Right forelimb (tissue), 1 donor: ENCODE measurements at regions not wholly inside any gene's neighbourhood (a gene's known extent, or its start where the extent isn't known, plus 50 kb on each side); places are given as distances from the start of the nearest gene placed in this dataset.

Source experiments
- DNase-seq: peaks from one replicate; pipeline ENCODE4 v3.0.0-alpha.2; 2018

DNA sequence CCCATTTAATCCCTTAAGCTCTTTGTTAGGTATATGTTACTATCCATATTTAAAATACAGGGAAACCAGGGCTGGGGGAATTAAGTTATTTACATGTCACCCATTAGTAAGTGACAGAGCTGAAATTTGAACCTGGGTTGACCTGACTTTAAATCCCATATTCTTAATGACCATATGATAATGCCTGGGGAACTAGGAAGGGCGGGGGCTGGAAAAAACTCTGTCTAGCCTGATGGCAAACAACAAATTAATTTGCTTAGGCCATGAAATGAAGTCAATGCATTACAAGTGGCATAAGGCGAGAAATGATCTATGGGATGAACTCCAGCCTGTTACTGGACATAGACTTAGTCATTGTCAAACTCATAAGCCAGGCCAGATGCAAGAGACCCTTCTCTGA lies 325.7 kb upstream of the WWC1 start:
- DNase-seq, result no peak

DNA sequence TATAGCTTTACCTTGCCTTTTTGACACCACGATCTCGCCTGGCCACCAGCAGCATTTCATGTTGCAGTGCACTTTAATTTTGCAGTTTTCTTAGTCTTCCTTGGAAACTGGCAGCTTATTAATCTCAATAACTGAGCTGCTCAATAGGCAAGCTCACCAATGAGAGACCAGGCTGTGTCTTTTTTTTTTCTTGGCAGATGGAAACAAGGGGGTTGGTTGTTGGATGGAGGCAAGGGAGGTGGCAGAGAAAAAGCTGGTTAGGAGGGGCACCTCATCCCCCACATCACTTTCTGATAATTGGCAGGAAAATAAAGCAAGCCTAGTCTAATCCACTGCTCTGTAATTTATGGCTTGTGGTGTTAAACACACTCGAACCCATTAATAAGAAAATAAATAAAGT lies 324.5 kb upstream of the WWC1 start:
- DNase-seq, result no peak

DNA sequence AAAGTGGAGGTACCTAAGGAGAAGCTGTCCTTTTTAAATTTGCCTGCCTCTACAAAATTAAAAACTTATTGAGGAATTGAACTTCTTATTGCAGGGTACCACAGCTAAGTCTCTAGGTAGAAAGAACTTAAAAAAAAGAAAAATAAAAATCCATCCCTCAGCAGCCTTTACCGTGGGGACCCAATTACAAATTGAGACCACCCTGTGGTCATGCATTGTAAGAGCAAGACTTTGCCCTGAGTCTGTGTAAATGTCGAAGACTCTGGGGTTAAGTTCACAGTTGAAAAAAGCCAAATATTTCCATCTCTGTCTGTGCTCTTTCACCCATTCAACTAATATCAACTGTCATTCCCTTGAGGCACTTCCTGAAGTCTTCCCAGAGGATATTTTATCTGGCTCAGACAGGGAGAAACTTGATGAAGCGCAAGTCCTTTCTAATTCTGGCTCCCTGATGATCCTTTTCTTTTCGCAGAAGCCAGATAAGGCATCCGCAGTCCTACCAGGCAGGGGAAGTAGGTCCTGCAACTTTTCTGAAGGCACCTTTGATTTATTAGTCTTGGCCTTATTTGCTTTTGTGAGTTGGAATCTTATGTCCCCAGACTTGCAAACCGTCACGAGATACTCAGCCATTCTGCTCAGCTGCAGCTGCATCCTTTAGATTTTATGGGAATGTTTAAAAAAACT lies 323.8 kb upstream of the WWC1 start:
- no peak for DNase-seq

DNA sequence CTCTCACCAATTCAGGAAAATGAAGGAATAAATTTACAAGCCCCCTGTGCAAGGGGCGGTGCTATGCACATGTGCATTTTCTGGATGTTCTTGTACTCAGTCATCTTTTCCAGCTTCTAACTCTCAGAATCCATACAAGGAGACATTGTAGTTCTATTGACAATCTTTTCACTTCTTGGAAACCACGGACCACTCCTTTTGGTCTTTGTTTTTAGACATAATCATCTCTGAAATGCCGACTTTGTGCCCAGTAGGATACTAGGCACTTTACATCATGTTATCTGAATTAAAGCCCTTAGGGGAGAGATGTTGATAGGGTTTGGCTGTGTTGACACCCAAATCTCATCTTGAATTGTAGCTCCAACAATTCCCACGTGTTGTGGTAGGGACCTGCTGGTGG lies 322.6 kb upstream of the WWC1 start:
- no peak for DNase-seq

DNA sequence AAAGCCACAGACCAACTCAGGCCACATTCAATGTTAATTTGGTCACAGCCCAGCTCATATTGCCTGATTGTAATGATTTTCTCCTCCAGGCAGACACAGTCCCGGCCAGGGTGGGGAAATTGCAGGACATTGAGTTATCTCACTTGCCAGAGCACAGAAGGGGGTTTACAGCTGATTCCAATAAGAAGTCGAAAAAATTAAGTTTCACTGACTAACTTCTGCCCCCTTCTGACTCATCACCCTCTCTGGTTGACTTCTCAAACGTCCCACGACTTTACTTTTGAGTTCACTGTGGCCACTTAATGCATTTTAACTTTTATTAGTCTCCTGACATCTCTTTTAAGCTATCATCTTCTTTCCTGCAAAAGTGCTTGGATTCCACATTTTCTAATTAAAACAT lies 321.4 kb upstream of the WWC1 start:
- DNase-seq, result no peak

DNA sequence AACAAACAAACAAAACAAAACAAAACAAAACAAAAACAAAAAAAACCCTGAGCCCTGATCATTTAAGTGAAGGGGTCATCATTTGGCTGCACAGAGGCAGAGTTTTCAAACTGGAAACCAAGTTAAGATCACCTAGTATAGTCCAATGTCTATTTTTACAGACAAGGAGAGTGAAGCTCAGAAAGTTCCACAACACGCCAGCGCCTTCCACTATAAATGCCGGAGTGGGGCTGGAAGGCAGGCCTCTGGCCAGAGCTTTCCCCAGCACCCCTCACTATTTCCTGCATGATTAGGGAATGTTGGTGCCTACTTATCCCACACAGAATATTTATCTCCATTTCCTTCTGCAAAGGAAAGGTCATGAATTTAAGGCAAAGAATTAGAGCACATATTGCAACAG lies 319.7 kb upstream of the WWC1 start:
- no peak for DNase-seq

DNA sequence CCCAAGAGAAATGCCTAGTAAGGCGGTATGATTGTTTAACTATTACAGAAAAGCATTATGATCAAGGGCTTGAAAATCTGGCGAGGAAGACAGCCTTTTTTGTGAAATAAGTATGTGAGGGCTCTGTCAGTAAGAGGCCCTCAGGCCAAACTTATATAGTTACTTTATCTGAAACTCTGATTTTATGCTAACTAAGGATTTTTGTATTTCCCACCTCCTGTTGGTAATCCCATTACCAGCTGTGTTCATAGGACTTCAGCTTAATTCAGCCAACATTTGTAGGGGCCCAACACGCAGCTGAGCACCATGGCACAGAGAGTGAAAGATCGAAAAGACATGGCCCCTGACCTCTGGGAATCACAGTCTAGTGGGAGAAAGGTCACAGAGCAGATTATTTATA lies 318.3 kb upstream of the WWC1 start:
- no peak for DNase-seq

DNA sequence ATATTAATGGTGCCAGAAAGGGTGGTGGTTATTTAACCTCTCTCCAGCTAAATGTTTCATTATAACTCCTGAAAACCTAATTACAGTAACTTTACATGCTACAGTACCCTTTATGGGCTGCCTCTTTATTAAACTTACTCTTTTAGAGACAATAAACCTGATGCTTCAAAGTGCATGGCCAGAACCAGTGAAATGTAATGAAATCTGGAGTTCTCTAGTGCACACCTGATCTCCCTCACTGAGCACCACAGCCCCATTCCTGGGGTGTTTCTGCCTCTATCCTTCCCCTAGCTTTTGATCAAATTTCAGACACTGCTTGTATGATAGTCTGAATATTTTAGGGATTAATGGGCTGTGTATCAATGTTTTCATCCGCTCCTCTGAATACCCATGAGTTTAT lies 306.5 kb upstream of the WWC1 start:
- no peak for DNase-seq

DNA sequence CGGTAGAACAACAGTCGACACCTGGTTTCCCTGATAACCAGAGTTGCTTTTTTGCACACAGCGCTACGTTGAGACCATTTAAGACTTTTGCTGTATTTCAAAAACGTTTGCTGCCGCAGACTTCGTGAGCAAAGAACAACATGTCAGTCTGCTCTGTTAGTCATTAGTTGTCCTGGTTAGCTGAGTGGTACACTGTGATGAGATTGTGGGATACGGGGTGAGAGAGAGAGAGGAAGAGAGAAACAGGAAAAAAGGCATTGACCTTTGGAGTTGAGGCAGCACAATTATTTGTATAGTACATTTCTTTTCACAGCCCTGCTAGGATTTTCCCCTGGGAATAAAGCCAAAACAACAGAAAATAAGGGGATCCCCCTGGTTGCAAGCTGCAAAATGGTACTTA lies 306.1 kb upstream of the WWC1 start:
- DNase-seq, result no peak

DNA sequence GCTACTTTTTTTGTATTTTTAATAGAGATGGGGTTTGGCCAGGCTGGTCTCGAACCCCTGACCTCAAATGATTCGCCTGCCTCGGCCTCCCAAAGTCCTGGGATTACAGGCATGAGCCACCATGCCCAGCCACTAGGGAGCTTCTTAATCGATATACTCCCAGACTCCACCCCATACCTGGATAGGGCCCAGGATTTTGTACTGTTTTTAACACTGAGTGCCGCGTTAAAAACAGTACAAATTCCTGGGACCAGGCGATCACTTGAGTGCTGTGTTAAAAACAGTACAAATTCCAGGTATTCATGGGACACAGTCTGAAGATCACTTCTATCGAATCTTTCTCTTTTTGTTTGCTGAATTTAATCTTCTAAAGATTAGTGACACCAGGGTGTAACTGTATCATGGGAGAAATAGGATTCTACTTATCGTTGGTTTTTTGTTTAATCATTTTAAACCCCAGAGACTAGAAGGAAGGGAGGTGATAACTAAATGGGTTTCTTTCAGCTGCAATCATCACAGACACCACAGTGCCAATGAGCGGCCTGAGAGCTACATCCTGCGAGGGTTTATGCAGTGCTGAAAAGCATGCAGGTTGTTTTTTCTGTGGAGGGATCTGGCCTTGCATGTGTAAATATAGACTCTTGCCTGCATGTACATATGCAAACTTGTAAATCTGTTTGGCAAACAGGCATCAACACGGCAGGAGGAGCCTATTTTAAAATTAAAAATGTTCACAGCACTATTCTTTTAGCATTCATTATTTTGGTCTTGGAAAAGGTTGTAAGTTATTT lies 303.8 kb upstream of the WWC1 start:
- DNase-seq, result no peak

DNA sequence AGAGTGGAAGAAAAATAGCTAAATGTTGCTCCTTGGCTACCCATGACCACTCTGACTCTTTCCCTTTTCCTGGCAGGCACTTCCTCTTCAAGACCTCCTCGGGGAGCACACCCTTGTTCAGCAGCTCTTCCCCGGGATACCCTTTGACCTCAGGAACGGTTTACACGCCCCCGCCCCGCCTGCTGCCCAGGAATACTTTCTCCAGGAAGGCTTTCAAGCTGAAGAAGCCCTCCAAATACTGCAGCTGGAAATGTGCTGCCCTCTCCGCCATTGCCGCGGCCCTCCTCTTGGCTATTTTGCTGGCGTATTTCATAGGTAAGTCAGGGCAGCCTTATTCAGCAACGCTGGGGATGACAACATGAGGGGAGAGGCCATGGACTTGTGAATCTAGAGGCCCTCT lies 298.6 kb upstream of the WWC1 start:
- no peak for DNase-seq

DNA sequence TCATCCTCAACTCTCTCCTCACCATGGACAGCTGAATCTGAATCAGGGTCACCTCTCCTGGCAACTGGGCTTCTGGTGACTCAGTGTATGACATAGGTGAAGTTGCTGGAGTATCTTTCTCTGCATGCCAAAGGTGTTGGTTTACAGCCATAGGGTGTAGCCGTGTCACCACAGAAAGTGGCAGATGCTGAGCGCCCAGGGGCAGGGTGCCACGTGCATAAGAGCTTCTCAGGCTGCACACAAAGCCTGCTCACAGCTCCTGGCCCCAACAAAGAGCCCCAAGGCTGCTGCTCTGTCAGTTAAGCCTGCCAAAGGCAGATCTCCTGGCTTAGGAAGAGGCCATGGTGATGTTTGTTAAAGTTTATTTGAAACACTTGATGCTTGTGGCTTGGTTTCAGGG lies 297.7 kb upstream of the WWC1 start:
- DNase-seq, result no peak

DNA sequence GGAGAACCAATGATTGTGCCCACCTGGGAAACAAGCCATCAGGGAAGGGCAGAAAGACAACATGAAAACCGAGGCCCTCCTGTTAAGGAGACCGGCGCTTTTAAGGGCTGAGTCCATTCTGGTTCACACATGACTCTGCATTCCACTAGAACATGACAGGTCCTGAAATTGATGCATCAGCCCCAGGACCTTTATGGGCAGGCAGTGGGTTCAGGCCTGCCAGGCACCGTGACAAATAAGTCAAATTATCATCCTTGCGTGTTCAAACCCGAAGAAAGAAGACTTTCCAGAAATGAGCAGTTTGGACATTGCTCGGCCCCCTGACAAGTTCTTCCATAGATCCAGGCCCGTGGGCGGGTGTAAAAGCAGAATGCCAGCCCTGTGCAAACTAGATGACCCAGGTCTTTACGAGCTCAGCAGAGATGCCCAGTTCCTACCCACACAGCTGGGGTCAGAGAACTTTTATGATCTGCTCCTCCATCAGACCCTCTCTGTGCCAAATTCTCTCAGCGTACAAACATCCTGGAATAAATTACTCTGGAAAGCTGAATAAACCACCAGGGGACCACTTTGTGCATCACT lies 295.5 kb upstream of the WWC1 start:
- DNase-seq, result no peak

DNA sequence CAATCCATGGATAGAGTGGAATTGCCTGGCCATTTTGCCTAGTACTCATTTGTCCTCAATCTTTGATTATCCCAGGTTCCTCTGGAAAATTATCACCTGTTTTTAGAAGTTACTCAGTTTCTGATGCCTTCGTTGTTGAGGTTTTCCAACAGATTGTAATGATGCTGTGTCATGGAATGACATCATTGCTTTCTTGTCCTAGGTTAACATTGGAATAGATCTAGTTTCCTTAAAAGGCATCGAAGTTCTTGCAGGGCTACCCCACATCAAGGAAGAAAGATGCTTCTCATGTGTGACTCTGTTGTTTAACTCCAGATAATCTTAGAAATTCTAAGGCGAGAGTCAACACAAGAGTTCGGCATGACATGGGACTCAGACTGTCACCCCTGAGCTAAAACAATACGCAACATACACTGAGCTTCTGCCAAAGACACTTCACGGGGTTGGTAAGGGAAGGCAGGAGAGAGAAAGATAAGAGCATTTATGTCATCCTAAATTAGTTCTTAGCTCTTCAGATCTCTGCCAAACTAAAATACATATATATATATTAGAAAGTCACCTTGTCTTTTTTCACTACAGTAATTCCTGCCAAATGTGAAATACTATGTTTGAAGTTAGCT lies 293.2 kb upstream of the WWC1 start:
- DNase-seq, result no peak

DNA sequence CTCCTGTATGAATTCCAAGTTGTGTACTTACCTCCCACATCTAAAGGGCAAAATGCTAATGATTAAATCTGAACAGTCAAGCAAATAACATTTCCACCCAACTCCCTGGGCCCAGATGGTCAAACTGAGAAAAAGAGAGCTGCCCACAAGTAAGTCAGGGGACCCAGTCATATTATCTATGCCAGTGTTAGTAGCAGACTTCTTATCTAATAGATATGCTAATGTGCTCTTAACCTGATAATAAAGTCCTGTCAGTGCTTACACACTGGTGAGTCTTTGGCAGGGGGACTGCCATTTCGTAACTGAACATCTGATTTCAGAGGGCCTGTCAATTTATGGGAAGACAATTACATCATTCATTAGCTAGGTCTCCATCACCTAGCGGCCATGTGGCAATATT lies 292.3 kb upstream of the WWC1 start:
- DNase-seq, result no peak

DNA sequence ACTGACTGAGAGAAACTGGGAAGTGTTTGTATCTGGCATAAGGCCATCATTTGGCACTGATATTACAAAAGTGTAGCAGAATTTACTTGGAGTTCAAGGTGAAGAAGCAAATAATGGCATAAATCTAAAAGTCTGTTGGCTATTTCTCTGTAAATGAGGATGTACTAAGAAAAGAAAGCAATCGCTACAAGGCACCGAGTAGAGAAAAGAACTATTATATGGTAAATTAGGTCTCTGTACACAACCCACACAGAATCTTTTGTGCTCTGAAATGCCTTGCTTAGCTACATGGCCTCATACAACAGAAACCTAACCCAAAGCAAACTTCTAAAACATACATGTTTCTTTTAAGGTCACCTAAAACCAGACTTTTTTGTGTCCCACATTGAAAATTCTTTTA lies 290.1 kb upstream of the WWC1 start:
- DNase-seq, result no peak

DNA sequence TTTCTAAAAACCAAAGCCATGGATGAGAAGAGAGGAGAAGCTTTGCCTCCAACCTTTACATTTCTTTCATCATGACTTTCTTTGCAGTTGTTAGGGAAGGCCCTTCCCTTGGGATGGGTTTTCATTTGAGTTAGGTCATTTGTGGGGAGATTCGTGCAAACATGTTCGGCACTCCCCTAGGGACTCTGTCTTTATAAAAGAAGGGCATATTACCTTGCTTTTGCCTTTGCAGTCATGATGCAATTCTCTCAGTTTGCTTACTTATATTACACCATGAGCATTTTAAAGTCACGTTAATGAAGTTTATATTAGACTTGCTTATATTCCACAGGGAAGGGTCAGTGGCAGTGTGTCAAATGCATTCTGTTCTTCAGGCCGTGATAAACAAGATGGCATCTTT lies 289.3 kb upstream of the WWC1 start:
- no peak for DNase-seq

DNA sequence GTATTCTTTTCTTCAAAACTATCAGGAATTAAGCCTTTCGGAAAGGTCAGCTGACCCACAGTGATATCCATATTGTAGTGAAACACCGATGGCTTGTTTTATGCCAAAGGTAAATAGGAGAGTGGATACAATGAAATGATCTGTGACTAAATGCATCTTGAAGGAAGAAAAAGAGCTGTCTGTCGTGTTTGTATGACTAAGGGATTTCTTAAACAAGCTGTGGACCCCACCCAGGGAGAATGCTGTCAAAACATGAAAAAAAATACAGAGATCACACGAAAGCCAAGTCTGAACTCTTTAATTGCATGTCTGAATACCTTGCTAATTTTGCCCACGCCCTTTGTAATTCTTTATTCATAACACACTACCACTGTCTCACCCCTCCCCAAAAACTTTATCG lies 286.4 kb upstream of the WWC1 start:
- no peak for DNase-seq

DNA sequence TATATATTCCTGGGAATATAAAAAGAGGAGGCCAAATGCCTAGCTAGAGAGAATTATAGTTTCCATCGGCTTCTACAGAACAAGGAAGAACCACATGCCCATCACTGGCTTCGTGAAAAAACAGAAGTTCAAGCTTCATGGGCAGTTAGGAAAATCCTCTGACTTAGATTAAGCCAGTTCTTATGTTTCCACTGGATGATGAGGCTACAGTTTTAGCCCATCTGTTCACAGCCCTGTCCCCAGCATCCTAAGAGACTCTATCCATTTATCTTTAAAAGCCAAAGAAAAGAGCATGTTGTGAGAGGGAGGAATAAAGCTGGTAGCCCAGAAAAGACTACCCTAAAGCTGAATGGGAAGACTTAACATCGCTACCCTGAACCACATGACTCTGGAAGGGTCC lies 285.5 kb upstream of the WWC1 start:
- no peak for DNase-seq

DNA sequence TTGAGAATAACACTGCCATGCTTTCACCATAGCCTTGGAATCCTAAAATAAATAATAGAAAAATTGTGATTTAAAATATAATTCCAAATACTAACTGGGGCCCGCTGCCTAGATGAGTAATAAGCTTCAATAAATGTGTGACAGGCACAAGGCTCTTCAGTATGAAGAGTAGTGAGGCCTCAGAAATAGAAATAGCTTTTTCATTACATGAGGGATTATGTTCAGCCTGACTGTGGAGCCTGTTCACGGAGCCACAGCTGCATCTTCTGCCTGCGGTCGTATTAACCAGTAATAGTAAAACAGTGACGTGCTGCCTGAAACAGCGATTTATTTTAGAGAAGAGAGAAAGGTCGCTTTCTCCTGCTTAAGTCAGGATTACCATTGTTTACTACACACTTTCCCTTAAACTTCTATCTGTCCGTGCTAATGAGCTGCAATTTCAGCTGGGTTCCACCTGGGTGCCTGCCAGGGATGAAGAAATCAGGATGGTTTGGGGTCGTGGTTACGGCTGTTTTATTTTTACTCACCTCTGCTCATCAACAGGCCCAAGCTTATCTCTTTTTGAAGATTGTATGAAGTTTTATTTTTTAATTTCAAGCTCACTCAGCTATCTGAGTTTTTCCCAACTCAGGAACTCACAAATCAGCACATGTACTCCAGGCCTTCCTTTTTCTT lies 284.9 kb upstream of the WWC1 start:
- no peak for DNase-seq

DNA sequence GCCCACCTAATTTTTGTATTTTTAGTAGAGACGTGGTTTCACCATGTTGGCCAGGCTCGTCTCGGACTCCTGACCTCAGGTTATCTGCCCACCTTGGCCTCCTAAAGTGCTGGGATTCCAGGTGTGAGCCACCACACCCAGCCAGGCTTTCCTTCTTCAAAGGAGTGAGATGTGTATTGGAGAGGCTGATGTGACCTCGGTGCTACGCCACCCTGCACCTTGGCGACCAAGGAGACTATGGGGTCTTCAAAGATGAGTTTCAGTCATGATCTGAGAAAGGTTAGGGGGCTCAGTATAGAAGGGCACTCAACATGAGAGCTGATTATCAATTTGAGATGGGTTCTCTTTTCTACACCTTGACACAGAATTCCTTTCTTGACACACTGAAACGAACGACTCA lies 284.2 kb upstream of the WWC1 start:
- no peak for DNase-seq

DNA sequence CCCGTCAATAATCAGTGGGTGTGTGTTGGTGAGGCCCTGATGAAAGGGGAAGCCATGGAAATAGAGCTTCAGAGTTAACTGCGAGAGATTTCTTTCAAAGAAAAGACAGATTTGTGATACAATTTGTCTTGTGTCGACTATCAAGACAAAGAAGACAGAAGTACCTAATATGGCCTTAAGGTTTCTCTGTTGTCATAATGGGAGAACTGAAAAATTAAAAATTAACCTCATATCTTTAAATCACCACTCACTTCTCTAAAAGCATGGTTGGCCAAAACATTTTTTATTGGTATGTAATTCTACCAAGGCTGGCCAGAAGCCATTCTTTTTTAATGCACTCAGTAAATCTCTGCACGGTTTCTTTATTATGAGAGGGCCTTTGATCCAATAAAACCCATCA lies 282.9 kb upstream of the WWC1 start:
- DNase-seq, result no peak

DNA sequence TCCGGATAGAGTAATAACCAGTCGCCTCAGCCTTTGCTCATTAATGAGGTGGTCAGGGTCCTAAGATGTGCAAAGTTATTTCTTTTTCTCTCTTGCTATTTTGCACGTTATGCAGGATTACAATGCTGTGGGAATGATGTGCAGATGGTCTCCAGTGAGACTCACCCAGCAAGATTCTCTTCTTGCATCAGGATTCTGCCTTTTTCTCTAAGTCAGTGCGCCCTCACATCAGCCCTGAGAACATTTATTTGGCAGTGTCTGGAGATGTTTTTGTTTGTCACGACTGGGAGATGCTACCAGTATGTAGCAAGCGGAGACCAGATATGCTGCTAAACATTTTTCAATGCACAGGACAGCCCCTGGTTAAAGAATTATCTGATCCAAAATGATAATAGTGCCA lies 280.3 kb upstream of the WWC1 start:
- no peak for DNase-seq

DNA sequence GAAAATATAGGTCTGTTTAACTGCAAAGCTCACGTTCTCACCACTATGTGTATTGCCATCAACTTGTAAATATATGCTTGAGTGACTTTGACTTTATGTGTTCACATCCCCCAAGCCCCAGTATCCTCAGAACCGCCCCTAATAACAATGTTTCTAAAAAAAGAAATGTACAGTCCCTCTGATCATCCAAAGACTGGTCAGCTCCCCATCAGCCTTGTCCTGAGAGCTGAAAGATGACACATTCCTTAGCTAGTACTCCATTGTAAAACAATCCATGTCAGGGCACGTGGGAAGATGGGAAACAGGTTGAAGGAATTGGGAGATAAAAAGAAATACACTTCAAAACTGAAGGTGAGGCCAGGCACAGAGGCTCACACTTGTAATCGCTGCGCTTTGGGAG lies 279.4 kb upstream of the WWC1 start:
- no peak for DNase-seq
